A673 (cell line): ENCODE measurements at regions not wholly inside any gene's neighbourhood (a gene's known extent, or its start where the extent isn't known, plus 50 kb on each side); places are given as distances from the start of the nearest gene placed in this dataset.

ENCODE experiments used
- BruUV-seq: library from RNA; stranded (reverse); fragments of 400-500 nt; replicated peaks from 2 replicates; lab custom pipeline; 2021; lab: Mats Ljungman, UMichigan
- CTCF ChIA-PET: fragments of 300-600 bp; sonication (Branson Sonifier 250); formaldehyde crosslinking; loops from one replicate; lab custom pipeline; 2022; ENCODE audit warnings: antibody characterized with exemption; lab: Charles Lee
- POLR2A ChIA-PET: fragments of 300-600 bp; sonication (Branson Sonifier 250); formaldehyde crosslinking; loops from one replicate; lab custom pipeline; 2022; ENCODE audit warnings: antibody characterized with exemption; ENCODE audit not compliant: low non-redundant PET; lab: Charles Lee
- DNase-seq: peaks from one replicate; pipeline ENCODE4 v3.0.0-alpha.2; 2015; ENCODE audit warnings: low spot score
- H3K27ac ChIP-seq: fragments of 200-600 bp; sonication (generic); 2 replicates; pipeline ENCODE4 v1.5.1; 2016; ENCODE audit warnings: mixed run types, low read depth, mild to moderate bottlenecking, mixed read lengths, antibody characterized with exemption, low read length; ENCODE audit not compliant: poor library complexity, severe bottlenecking
- H3K27me3 ChIP-seq: fragments of 200-600 bp; sonication (generic); replicated peaks from 2 replicates; pipeline ENCODE4 v1.6.1; 2017; ENCODE audit warnings: mixed run types, low read depth, mild to moderate bottlenecking, mixed read lengths, antibody characterized with exemption, low read length; ENCODE audit not compliant: insufficient read depth, poor library complexity
- H3K36me3 ChIP-seq: fragments of 200-600 bp; sonication (generic); 2 replicates; pipeline ENCODE4 v1.6.1; 2016; ENCODE audit warnings: mixed run types, mild to moderate bottlenecking, mixed read lengths, antibody characterized with exemption, low read length; ENCODE audit not compliant: insufficient read depth, poor library complexity, severe bottlenecking
- H3K4me1 ChIP-seq: fragments of 200-600 bp; sonication (generic); 2 replicates; pipeline ENCODE4 v1.6.1; 2017; ENCODE audit warnings: mixed run types, mild to moderate bottlenecking, mixed read lengths, antibody characterized with exemption, low read length; ENCODE audit not compliant: insufficient read depth, poor library complexity, severe bottlenecking
- H3K4me3 ChIP-seq: fragments of 200-600 bp; sonication (generic); 2 replicates; pipeline ENCODE4 v1.5.1; 2016; ENCODE audit warnings: low read depth, mixed run types, mild to moderate bottlenecking, mixed read lengths, low read length; ENCODE audit not compliant: poor library complexity, severe bottlenecking
- H3K9me3 ChIP-seq: fragments of 200-600 bp; sonication (generic); 2 replicates; pipeline ENCODE4 v1.6.1; 2016; ENCODE audit warnings: mixed run types, low read depth, mild to moderate bottlenecking, mixed read lengths, antibody characterized with exemption, low read length; ENCODE audit not compliant: poor library complexity, severe bottlenecking
- EZH2 ChIP-seq: fragments of 200-600 bp; sonication (generic); IDR thresholded peaks from 2 replicates; pipeline ENCODE4 v1.6.1; 2017; ENCODE audit warnings: borderline replicate concordance, low read depth, mild to moderate bottlenecking, mixed read lengths, antibody characterized with exemption, low read length; ENCODE audit not compliant: poor library complexity, severe bottlenecking
- intact Hi-C: fragments of 100-400 bp; cut with micrococcal nuclease; formaldehyde crosslinking; loops from one replicate; pipeline ENCODE4 v1.10.0; 2022; ENCODE audit not compliant: unreplicated experiment
- TF ChIP-seq, protein P1 (sequence below): fragments of 300-800, 200-600 bp; sonication (generic); conservative IDR thresholded peaks from 2 replicates; pipeline ENCODE4 v1.5.1; 2017; ENCODE audit warnings: low read depth, mild to moderate bottlenecking, antibody characterized with exemption, low read length, moderate library complexity, mixed read lengths

DNA sequence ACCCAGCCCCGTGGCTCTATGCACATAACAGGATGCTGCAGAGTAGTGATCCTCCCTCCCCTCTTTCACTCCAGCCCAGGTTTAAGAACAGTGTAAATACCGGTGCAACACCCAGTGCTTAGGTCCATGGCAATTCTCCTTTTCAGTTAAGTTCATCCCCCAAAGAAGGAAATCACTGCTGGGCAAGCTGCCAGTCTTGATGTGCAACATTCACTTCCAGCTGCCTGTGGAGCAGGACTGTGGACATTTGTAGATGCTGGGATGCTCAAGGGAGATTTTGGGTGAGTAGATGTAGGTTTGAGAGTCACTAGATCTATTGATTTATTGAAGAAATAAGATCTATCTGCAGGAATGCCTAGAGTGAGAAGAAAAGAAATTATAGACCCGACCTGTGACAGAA, 294.3 kb upstream of the KIAA1217 start:
- intact Hi-C loops, result no loop called here
- Histone ChIP-seq H3K27me3 (no peaks in the 10 kb centered on the region), H3K4me1 (no peaks in the 10 kb centered on the region), H3K9me3 (no peaks in the 10 kb centered on the region), H3K36me3 (no peaks in the 10 kb centered on the region), H3K4me3 (no peak overlapping the region), H3K27ac (no peak overlapping the region)
- peak; percentile 52 for DNase-seq
- ChIA-PET POLR2A (no interaction called here), CTCF (no interaction called here)
- TF ChIP-seq, protein P1, sequence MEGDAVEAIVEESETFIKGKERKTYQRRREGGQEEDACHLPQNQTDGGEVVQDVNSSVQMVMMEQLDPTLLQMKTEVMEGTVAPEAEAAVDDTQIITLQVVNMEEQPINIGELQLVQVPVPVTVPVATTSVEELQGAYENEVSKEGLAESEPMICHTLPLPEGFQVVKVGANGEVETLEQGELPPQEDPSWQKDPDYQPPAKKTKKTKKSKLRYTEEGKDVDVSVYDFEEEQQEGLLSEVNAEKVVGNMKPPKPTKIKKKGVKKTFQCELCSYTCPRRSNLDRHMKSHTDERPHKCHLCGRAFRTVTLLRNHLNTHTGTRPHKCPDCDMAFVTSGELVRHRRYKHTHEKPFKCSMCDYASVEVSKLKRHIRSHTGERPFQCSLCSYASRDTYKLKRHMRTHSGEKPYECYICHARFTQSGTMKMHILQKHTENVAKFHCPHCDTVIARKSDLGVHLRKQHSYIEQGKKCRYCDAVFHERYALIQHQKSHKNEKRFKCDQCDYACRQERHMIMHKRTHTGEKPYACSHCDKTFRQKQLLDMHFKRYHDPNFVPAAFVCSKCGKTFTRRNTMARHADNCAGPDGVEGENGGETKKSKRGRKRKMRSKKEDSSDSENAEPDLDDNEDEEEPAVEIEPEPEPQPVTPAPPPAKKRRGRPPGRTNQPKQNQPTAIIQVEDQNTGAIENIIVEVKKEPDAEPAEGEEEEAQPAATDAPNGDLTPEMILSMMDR, result no peak
- no peak for TF ChIP-seq EZH2
- no TSS peak for BruUV-seq

DNA sequence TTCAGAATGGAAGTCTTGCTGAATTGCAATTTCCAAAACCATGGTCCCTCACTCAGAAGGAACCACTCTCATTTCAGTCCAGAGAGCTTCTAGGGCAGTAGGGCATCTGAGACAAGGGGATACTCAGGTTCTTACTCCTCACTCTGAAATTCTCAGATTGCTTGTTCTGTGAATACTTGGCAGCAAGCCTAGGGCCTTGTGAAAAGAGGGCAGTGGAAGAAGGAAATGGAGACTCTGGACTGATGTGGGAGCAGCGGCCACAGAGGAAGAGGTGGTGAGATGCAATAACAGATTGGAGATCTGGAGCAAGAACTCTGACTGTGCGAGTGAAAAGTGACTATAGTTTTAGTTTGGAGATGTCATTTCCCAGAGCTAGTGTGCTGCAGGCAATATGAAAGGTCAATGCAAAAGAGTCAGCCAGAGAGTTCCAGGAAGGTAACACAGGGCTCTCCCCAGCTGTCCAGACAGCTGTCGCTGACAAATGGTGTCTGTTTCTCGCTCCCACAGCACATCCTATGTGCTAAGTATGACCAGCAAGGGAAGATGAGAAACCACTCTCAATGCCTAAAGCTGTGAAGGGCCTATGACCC, 291.6 kb upstream of the KIAA1217 start:
- Histone ChIP-seq H3K36me3 (no peaks in the 10 kb centered on the region), H3K4me3 (no peak overlapping the region), H3K9me3 (no peaks in the 10 kb centered on the region), H3K27me3 (no peaks in the 10 kb centered on the region), H3K4me1 (no peaks in the 10 kb centered on the region), H3K27ac (no peak overlapping the region)
- no TSS peak for BruUV-seq
- intact Hi-C loops, result no loop called here
- DNase-seq, result no peak
- ChIA-PET CTCF (no interaction called here), POLR2A (no interaction called here)
- TF ChIP-seq, protein P1, result no peak
- TF ChIP-seq EZH2, result no peak

DNA sequence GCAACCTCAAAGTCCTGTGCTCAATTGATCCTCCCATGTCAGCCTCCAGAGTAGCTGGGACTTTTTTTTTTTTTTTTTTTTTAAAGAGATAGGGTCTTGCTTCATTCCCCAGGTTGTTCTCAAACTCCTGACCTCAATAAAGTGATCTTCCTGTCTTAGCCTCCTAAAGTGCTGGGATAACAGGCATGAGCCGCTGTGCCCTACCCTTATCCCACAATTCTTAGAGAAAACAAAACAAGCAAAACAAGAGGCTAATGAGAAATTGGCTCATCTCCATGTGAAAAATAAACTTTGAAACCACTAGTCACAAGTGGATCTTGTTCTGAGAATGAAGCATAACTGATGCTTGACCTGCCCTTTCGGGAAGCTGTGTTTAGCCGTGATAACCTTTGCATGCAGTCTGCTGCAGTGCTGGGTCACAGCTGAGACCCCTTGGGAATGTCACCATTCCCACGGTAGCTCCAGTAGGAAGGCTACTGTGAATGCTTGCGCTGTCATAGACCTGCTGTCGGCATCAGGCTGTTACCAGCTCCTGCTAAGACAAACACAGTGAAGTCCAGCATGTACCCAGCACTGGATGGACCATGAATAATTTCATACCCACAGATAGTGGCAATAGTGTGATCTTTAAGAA, 290.7 kb upstream of the KIAA1217 start:
- POLR2A ChIA-PET, result no interaction called here
- intact Hi-C loops, result no loop called here
- no peaks in the 10 kb centered on the region for H3K4me1 ChIP-seq
- no peak for TF ChIP-seq EZH2
- TF ChIP-seq, protein P1, result no peak
- CTCF ChIA-PET, result no interaction called here
- no peaks in the 10 kb centered on the region for H3K36me3 ChIP-seq
- BruUV-seq, result no TSS peak
- no peaks in the 10 kb centered on the region for H3K27me3 ChIP-seq
- no peak overlapping the region for H3K27ac ChIP-seq
- H3K9me3 ChIP-seq, result no peaks in the 10 kb centered on the region
- no peak overlapping the region for H3K4me3 ChIP-seq
- DNase-seq, result no peak
